Esophagus muscularis mucosa (tissue), 3 donors: ENCODE measurements at regions not wholly inside any gene's neighbourhood (a gene's known extent, or its start where the extent isn't known, plus 50 kb on each side); places are given as distances from the start of the nearest gene placed in this dataset.
"Not testable (repeated sequence)": the region's sequence is repeated elsewhere in the genome, so short reads cannot be mapped to it uniquely, and the experiment has no call there.

ENCODE experiments used
- CTCF ChIP-seq, 3 experiments: fragments of 200-600 bp in 2 of 3; fragments of 450-650 bp in 1 of 3; sonication (generic) in 2 of 3; IDR thresholded peaks; one replicate each; pipeline ENCODE4 v1.5.1; 2017 to 2019; ENCODE audit warnings: antibody characterized with exemption in 3 of 3, mild to moderate bottlenecking in 2 of 3, moderate library complexity in 1 of 3
- POLR2A ChIP-seq: fragments of 450-650 bp; IDR thresholded peaks from one replicate; pipeline ENCODE4 v1.6.1; 2017; ENCODE audit warnings: antibody characterized with exemption, moderate library complexity, mild to moderate bottlenecking, low read depth

- not testable (repeated sequence) for TF ChIP-seq POLR2A; CTCF (IDR thresholded peaks at IDR 0.05)
These were observed 943.8 kb upstream of the DEFB115 start for GRCh38 chr20:30313660-30314059.
